Stimulated activated CD4-positive, alpha-beta T cell treated with anti-CD3 and anti-CD28 coated beads, Interleukin-2, amount 100 ng/mL, for 24 hours (primary cell): ENCODE measurements at regions not wholly inside any gene's neighbourhood (a gene's known extent, or its start where the extent isn't known, plus 50 kb on each side); places are given as distances from the start of the nearest gene placed in this dataset.
"Not testable (repeated sequence)": the region's sequence is repeated elsewhere in the genome, so short reads cannot be mapped to it uniquely, and the experiment has no call there.

Experiments used
- DNase-seq, 2 donors: peaks; one replicate each; pipeline ENCODE4 v3.0.0-alpha.2; 2020

GRCh38 chr10:78660446-78661106 is 408.2 kb upstream of the ZMIZ1 start:
- DNase-seq: no peak

GRCh38 chr10:78663721-78664120 is 405.0 kb upstream of the ZMIZ1 start:
- DNase-seq: no peak

- DNase-seq: peak in 1 of 2 donors; percentile 7
Measured at GRCh38 chr10:78664929-78665553, 403.7 kb upstream of the ZMIZ1 start.

DNA sequence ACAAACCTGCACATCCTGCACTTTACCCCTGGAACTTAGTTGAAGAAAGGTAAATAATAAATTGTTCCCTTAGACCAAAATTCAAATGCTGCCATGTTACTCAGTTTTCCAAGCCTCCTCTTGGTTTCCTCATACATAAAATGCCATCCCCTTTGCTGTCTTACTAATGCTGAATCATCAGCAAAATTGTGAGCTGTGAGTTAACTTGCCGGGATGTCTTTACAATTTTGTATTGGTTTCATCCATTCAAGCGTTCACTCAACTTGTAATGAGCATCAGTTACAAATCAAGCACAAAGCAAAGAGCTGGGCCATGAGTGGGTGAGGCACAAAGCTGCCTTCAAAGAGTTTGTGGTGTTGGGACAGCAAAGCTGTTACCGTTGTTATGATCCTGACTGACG is 395.8 kb upstream of the ZMIZ1 start:
- no peak for DNase-seq

DNA sequence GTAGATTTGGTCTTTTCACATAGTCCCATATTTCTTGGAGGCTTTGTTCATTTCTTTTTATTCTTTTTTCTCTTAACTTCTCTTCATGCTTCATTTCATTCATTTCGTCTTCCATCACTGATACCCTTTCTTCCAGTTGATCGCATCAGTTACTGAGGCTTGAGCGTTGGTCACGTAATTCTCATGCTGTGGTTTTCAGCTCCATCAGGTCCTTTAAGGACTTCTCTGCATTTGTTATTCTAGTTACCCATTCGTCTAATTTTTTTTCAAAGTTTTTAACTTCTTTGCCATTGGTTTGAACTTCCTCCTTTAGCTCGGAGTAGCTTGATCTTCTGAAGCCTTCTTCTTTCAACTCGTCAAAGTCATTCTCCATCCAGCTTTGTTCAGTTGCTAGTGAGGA is 387.6 kb upstream of the ZMIZ1 start:
- not testable (repeated sequence) for DNase-seq

- not testable (repeated sequence) for DNase-seq
Measured at GRCh38 chr10:78681986-78682385, 386.8 kb upstream of the ZMIZ1 start.

GRCh38 chr10:78684947-78685346 is 383.8 kb upstream of the ZMIZ1 start:
- DNase-seq: no peak

DNA sequence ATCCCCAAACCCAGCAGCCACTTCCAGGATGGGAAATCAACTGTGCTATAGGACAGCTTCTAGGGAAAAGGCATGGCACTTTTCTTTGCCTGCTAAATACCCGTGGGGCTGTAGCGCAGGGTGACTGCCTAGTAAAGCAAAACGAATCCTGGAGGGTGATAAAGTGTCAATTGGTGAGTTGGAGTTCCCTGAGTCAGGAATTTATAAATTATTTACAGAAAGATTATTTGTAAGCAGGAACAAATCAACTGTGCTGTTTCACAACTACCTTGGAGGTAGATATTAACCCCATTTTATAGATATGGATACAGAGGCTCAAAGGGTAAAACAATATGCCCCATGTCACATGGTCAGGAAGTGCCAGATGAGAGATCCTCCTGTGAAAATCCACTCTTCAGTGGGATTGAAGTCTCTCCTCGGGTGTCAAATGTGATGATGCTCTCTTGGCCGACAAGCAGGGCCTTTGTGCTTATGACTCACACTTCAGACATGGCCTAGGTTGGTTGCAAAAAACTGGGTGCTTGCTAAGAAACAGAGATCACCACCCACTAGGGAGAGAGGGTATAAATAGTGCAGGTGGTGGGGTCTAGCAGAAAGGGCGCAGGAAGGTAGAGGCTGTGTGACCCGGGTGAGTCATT is 383.2 kb upstream of the ZMIZ1 start:
- no peak for DNase-seq

DNA sequence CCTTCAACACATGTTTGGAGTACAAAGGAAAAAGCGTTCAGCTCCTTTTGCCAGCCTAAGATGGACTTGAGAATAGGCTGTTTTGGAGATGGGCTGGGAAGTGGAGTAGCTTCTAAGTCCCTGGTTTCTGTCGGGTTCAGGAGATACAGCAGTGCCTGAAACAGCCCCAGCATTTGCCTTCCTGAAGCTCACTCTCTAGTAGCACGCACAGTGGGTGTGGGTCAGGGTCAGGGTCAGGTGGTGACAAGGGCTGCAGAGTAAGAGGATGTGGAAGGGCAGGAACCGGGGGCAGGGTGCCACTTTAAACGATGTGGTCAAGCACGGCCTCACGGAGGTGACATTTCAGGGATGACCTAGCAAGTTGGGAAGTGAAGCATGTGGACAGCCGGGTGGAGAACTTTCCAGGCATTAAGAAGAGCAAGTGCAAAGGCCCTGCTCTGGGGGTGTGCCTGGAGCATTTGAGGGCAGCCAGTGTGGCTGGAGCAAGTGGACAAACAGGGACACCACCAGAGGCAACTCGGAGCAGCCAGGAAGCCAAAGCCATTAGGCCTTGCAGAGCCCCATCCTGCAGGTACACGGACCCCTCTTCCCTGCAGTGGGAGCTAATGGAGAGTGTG is 382.2 kb upstream of the ZMIZ1 start:
- DNase-seq: no peak

- no peak for DNase-seq
Measured at GRCh38 chr10:78687626-78688025, 381.1 kb upstream of the ZMIZ1 start.

- DNase-seq: no peak
Measured at GRCh38 chr10:78688230-78688900, 380.4 kb upstream of the ZMIZ1 start.

DNA sequence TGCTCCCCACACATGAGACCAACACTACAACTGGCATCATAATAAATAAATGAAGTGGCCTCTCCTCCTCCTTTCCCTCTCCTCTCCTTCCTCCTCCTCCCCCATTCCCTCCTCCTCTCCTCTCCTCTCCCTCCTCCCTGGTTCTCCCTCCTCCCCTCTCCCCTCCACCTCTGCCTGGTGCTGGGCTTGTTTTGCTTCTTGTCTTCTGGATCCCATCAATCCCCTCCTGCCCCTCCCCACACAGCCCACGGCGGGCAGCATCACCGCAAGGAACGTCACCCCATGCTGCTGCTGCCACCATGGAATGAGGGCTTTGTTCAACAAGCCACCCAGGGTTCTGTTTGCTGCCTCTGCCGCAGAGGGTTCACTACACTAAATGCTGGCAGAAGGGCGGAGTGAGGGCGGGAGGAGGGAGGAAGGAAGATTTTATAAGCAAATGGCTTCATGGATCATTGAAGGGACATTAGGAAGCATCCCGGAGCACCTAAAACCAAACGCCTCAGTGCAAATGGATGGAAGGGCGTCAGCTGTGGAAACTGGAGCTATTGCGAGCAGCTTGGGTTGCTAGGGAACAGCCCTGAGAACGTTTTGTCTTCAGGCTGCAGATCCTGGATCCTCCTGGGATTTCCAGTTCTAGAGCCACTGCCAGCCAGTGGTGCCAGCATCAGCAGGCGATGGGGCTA is 379.7 kb upstream of the ZMIZ1 start:
- no peak for DNase-seq

GRCh38 chr10:78689584-78689935 is 379.2 kb upstream of the ZMIZ1 start:
- DNase-seq: no peak

GRCh38 chr10:78690354-78691111 is 378.2 kb upstream of the ZMIZ1 start:
- no peak for DNase-seq

DNA sequence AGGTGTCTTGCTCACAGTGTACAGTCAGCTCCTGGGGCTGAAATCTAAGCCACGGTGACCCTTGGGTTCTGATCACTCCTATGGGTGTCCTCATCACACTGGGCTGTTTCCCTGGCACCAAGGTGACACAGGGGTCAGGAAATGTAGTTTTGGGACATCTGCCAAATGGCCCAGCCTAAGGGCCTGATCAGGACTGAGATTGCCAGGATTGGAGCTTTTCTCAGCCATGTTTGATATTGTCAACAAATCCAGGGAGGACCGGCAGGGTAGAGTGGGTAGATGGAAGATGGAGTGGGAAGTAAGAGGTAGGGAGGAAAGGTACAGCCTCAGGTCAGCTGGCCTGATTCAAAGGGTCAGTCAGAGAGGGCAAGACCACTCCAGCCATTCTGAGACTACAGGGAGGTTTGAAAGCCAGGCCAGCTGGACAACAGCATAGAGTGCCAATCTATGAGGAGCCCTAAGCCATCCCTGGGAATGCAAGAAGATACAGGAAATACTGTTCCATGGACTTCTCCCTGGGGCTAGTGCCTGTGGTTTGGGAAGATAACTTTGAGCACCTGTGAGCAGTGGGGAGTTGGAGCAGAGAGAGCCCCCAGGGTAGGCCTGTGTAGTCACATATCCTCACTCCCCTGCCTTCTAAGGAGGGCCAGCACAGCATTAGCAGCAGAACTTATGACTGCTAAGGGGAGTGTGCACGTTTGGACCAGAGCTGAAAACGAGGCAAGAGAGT is 377.3 kb upstream of the ZMIZ1 start:
- no peak for DNase-seq

DNA sequence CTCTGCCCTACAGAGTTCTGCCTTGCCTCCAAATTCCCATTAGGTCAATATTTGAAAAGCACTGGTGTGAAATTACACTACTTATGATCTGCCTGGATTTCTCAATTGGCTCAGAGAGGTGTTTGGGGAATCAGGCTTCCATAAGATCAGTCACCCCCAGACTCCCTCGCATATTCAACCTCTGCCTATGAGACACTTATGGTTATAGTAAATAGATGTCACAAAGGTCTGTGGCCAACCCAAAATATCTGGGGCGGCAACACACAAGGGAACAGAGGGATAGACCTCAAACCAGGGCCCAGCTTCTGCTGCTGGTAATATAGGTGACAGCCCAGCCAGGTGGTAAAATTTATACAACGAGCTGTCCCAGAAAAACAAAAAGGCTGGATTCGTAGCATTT is 376.7 kb upstream of the ZMIZ1 start:
- no peak for DNase-seq

DNA sequence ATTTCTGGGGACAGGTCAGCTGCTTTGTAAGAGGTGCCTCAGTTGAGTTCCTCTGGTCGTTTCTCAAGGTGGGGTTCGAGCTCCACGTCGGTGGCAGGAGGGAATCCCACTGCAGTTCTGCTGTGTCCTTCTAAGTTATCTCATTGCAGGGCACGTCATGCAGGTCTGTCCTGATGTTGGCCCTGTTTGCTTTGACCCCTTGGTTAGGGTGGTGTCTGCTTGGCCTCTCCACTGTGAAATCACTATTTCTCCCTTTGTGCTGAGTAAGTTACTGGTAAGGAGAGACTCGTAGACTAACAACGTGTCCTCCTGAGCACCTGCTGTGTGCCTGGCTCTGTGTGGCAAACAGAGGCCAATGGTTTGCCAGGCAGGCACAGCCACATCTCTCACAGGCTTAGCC is 372.9 kb upstream of the ZMIZ1 start:
- DNase-seq: no peak

- DNase-seq: no peak
Measured at GRCh38 chr10:78696791-78697395, 371.9 kb upstream of the ZMIZ1 start.

GRCh38 chr10:78699971-78700370 is 368.8 kb upstream of the ZMIZ1 start:
- no peak for DNase-seq

DNA sequence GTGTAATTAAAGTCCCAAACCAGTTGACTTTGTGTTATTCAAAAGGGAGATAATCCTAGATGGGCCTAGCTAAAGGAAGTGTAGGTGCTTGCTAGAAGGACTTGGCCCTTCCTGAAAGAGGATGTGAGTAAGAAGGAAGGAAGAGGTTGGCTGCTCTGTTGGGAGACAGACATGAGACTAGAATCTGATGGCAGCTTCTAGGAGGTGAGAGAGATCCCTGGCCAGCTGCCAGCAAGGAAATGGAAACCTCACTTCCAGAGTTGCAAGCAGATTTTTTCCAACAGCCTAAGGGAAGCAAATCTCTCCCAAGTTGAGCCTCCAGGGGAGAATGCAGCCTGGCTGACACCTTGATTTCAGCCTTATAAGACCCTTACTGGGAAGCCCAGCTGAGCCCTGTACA is 368.4 kb upstream of the ZMIZ1 start:
- DNase-seq: no peak
